GM10248 (cell line): ENCODE measurements at regions not wholly inside any gene's neighbourhood (a gene's known extent, or its start where the extent isn't known, plus 50 kb on each side); places are given as distances from the start of the nearest gene placed in this dataset.

Experiments used
- CTCF ChIA-PET: fragments of 300-600 bp; sonication (Branson Sonifier 250); formaldehyde crosslinking; extraction: SDS; loops from one replicate; lab custom pipeline; 2021; ENCODE audit warnings: antibody characterized with exemption; lab: Yijun Ruan, JAX
- POLR2A ChIA-PET: fragments of 350-650 bp; sonication (Branson Sonifier 250); formaldehyde crosslinking; extraction: SDS; loops from one replicate; lab custom pipeline; 2020; ENCODE audit warnings: antibody characterized with exemption; lab: Yijun Ruan, JAX
- DNase-seq: peaks from one replicate; pipeline ENCODE4 v3.0.0; 2012; ENCODE audit errors: extremely low spot score
- CTCF ChIP-seq: IDR thresholded peaks from 2 replicates; pipeline ENCODE4 v1.5.1; 2012; ENCODE audit warnings: mild to moderate bottlenecking, low read depth; ENCODE audit errors: extremely low read depth, missing control alignments, control extremely low read depth

DNA sequence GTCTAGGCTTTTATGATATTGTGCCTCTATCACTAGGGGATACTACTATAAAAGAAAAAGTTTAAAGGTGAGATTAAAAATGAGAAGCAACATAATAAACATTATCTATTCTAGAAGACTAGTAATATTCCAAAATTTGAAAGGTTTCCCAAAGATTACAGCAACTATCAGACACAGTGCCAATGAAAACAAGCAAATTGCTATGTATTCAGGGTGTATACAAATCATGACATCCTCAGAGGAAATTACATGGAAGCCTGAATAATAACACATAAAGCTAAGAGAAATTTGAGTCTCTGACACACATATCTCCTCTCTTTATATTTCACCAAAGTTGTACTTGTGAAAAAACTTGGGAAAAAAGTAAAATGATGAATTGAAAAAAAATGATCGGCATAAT, 327.0 kb downstream of the SEC23A start:
- POLR2A ChIA-PET = no interaction called here
- CTCF ChIA-PET = interaction anchor here (1.5 kb wide), 1 partner anchor 10 kb away, joined by 3 read pairs; no protein-coding TSS in a partner anchor
- no peak for TF ChIP-seq CTCF

DNA sequence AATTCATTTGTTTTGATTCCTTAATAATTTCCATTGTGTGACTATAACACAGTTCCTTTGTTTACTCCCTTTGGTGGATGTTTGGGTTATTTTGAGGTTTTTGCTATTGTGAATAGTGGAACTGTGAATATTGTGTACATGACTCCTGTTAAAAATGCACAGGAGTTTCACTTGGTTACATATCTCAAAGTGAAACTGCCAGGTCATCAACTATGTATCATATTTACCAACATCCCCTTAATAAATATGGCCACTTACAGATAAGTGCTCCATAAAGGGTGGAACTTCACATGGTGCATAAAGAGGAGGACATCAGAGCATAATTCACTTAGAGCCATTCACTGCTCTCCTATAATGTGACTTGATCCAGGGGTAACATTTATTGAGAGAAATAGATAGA, 328.9 kb downstream of the SEC23A start:
- POLR2A ChIA-PET = no interaction called here
- CTCF ChIA-PET = no interaction called here
- TF ChIP-seq CTCF = no peak
- DNase-seq = no peak

More for the DNA sequence above, 327.0 kb downstream of the SEC23A start:
- no peak for DNase-seq

DNA sequence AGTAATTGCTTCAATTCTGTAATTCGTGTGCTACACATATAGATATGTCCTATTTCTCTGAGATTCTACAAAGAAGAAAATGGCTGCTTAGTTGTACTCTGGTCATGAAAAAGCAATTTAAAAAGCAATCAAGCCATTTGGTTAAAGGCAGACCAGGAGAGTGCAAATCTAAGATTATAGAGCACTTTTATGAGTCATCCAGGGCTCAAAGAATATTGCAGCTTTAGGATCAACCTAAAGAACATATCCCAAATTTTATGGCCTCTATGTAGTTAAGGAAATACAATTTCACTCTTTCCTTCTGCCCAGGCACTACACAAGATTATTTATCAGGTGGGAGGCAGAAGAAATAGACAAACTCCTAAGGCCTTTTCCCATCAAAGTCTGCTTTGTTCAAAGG, 332.8 kb downstream of the SEC23A start:
- CTCF ChIA-PET = no interaction called here
- POLR2A ChIA-PET = no interaction called here
- no peak for DNase-seq
- no peak for TF ChIP-seq CTCF

GRCh38 chr14:38762845-38763244, 340.2 kb downstream of the SEC23A start:
- ChIA-PET POLR2A (no interaction called here), CTCF (no interaction called here)
- TF ChIP-seq CTCF = no peak
- no peak for DNase-seq

DNA sequence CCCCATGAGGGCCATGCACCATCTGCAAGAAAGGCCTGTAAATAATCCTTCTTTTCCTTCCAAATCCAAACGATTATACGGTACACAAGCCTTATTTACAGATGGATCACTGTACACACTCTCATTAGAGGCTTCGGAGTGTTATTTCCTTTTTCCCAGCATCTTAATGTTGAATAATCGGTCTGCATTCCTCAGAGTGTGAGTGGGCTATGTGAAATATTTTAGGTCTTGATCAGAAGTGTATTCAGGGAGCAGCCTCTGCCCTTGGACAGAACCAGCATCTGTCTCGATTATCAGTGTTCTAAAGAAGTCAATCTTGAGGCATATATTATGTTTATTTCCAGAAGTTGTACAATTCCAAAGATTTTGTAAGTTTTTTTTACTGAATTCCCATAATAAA, 340.6 kb downstream of the SEC23A start:
- ChIA-PET CTCF (no interaction called here), POLR2A (no interaction called here)
- TF ChIP-seq CTCF = no peak
- no peak for DNase-seq

GRCh38 chr14:38761033-38761432, 342.0 kb downstream of the SEC23A start:
- ChIA-PET POLR2A (no interaction called here), CTCF (no interaction called here)

More at GRCh38 chr14:38761033-38761432, 342.0 kb downstream of the SEC23A start:
- no peak for DNase-seq
- TF ChIP-seq CTCF = no peak
